Liver (tissue), 8 donors: ENCODE measurements at regions not wholly inside any gene's neighbourhood (a gene's known extent, or its start where the extent isn't known, plus 50 kb on each side); places are given as distances from the start of the nearest gene placed in this dataset.

ENCODE experiments used
- DNase-seq: peaks from one replicate; pipeline ENCODE4 v3.0.0-alpha.2; 2017; ENCODE audit warnings: low spot score
- H3K27ac ChIP-seq, 2 donors: one replicate each; pipeline ENCODE4 v1.7.0; 2013; ENCODE audit warnings: inconsistent platforms in 2 of 2, low read length in 2 of 2, control low read depth in 1 of 2, low read depth in 1 of 2, mild to moderate bottlenecking in 1 of 2
- H3K27me3 ChIP-seq, 4 donors: one replicate each; pipeline versions ENCODE4 v1.6.1 to v1.7.0; 2013; ENCODE audit warnings: low read length in 3 of 4, inconsistent platforms in 1 of 4, mild to moderate bottlenecking in 1 of 4, moderate library complexity in 1 of 4; ENCODE audit not compliant: control insufficient read depth in 4 of 4, insufficient read depth in 4 of 4
- H3K36me3 ChIP-seq, 4 donors: one replicate each; pipeline versions ENCODE4 v1.6.1 to v1.7.0; 2013; ENCODE audit warnings: low read length in 3 of 4, mild to moderate bottlenecking in 3 of 4, low read depth in 1 of 4, moderate library complexity in 1 of 4; ENCODE audit not compliant: control insufficient read depth in 4 of 4, insufficient read depth in 3 of 4
- H3K4me1 ChIP-seq, 4 donors: one replicate each; pipeline versions ENCODE4 v1.6.1 to v1.7.0; 2013; ENCODE audit warnings: low read length in 3 of 4, mild to moderate bottlenecking in 3 of 4, moderate library complexity in 1 of 4; ENCODE audit not compliant: control insufficient read depth in 4 of 4, insufficient read depth in 4 of 4
- H3K4me3 ChIP-seq, 3 donors: one replicate each; pipeline versions ENCODE4 v1.6.1 to v1.7.0; 2013; ENCODE audit warnings: low read length in 3 of 3, control low read depth in 1 of 3, low read depth in 1 of 3, mild to moderate bottlenecking in 1 of 3
- H3K9ac ChIP-seq, 2 donors: one replicate each; pipeline ENCODE4 v1.7.0; 2013; ENCODE audit warnings: low read length in 2 of 2, mild to moderate bottlenecking in 2 of 2, moderate library complexity in 2 of 2, control low read depth in 1 of 2, low read depth in 1 of 2
- H3K9me3 ChIP-seq, 4 donors: one replicate each; pipeline versions ENCODE4 v1.6.1 to v1.7.0; 2013; ENCODE audit warnings: low read length in 3 of 4; ENCODE audit not compliant: control insufficient read depth in 4 of 4
- EGR1 ChIP-seq, 2 donors: IDR thresholded peaks; 2 replicates each; pipeline ENCODE4 v1.6.1; 2016 to 2018; ENCODE audit warnings: antibody characterized with exemption in 2 of 2, low read depth in 2 of 2
- FOXA1 ChIP-seq: IDR thresholded peaks from 2 replicates; pipeline ENCODE4 v1.6.1; 2016; ENCODE audit warnings: antibody characterized with exemption
- HNF4A ChIP-seq, 2 donors: conservative IDR thresholded peaks; 2 replicates each; pipeline ENCODE4 v1.6.1; 2016; ENCODE audit warnings: antibody characterized with exemption in 2 of 2, mild to moderate bottlenecking in 2 of 2
- HNF4G ChIP-seq: IDR thresholded peaks from 2 replicates; pipeline ENCODE4 v1.6.1; 2016; ENCODE audit warnings: antibody characterized with exemption
- JUND ChIP-seq, 2 donors: IDR thresholded peaks; 2 replicates each; pipeline ENCODE4 v1.6.1; 2016; ENCODE audit warnings: antibody characterized with exemption in 2 of 2
- MAX ChIP-seq: IDR thresholded peaks from 2 replicates; pipeline ENCODE4 v1.6.1; 2016; ENCODE audit warnings: antibody characterized with exemption
- NR2F2 ChIP-seq: IDR thresholded peaks from 2 replicates; pipeline ENCODE4 v1.6.1; 2016; ENCODE audit warnings: antibody characterized with exemption
- RAD21 ChIP-seq, 2 donors: IDR thresholded peaks; 2 replicates each; pipeline ENCODE4 v1.6.1; 2016; ENCODE audit warnings: antibody characterized with exemption in 2 of 2, mild to moderate bottlenecking in 2 of 2
- RXRA ChIP-seq, 2 donors: IDR thresholded peaks; 2 replicates each; pipeline ENCODE4 v1.6.1; 2017 to 2018; ENCODE audit warnings: antibody characterized with exemption in 2 of 2, mild to moderate bottlenecking in 1 of 2
- SP1 ChIP-seq: IDR thresholded peaks from 2 replicates; pipeline ENCODE4 v1.6.1; 2018; ENCODE audit warnings: antibody characterized with exemption, mild to moderate bottlenecking
- TAF1 ChIP-seq: conservative IDR thresholded peaks from 2 replicates; pipeline ENCODE4 v1.6.1; 2016; ENCODE audit warnings: antibody characterized with exemption, mild to moderate bottlenecking
- ZBTB33 ChIP-seq: IDR thresholded peaks from 2 replicates; pipeline ENCODE4 v1.6.1; 2016; ENCODE audit warnings: antibody characterized with exemption
- WGBS: extraction: QIAGEN DNeasy Blood & Tissue Kit; methylation state at CpG from one replicate; pipeline ENCODE4 v1.1.7; 2013; 5-methylcytosine and 5-hydroxymethylcytosine counted together
- TF ChIP-seq, protein P1 (sequence below): IDR thresholded peaks from 2 replicates; pipeline ENCODE4 v1.6.1; 2016; ENCODE audit warnings: antibody characterized with exemption, mild to moderate bottlenecking
- TF ChIP-seq, protein P2 (sequence below): IDR thresholded peaks from 2 replicates; pipeline ENCODE4 v1.6.1; 2016; ENCODE audit warnings: antibody characterized with exemption
- TF ChIP-seq, protein P3 (sequence below): fragments of 150-350 bp; IDR thresholded peaks from 2 replicates; pipeline ENCODE4 v1.5.1; 2017; ENCODE audit warnings: improper control_type of control experiment, low read depth, low read length; ENCODE audit not compliant: missing input control
- donor health status: healthy.
- donor health status: healthy.
- donor health status: healthy.
- donor health status: healthy.
- donor health status: healthy.

GRCh38 chr13:70969321-70969720, 861.1 kb upstream of the KLHL1 start (continued):
- TF ChIP-seq, protein P1, sequence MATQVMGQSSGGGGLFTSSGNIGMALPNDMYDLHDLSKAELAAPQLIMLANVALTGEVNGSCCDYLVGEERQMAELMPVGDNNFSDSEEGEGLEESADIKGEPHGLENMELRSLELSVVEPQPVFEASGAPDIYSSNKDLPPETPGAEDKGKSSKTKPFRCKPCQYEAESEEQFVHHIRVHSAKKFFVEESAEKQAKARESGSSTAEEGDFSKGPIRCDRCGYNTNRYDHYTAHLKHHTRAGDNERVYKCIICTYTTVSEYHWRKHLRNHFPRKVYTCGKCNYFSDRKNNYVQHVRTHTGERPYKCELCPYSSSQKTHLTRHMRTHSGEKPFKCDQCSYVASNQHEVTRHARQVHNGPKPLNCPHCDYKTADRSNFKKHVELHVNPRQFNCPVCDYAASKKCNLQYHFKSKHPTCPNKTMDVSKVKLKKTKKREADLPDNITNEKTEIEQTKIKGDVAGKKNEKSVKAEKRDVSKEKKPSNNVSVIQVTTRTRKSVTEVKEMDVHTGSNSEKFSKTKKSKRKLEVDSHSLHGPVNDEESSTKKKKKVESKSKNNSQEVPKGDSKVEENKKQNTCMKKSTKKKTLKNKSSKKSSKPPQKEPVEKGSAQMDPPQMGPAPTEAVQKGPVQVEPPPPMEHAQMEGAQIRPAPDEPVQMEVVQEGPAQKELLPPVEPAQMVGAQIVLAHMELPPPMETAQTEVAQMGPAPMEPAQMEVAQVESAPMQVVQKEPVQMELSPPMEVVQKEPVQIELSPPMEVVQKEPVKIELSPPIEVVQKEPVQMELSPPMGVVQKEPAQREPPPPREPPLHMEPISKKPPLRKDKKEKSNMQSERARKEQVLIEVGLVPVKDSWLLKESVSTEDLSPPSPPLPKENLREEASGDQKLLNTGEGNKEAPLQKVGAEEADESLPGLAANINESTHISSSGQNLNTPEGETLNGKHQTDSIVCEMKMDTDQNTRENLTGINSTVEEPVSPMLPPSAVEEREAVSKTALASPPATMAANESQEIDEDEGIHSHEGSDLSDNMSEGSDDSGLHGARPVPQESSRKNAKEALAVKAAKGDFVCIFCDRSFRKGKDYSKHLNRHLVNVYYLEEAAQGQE: no peak
- no peak for TF ChIP-seq SP1
- TF ChIP-seq NR2F2: no peak

- no peak for DNase-seq
- H3K4me1 ChIP-seq: no peaks in the 10 kb centered on the region
- H3K36me3 ChIP-seq: no peaks in the 10 kb centered on the region
- no peak overlapping the region for H3K4me3 ChIP-seq
- TF ChIP-seq HNF4G (no peak), ZBTB33 (no peak), MAX (no peak), RXRA (IDR thresholded peaks at IDR 0.05) (no peak)
- H3K9ac ChIP-seq: no peak overlapping the region
- no peaks in the 10 kb centered on the region for H3K9me3 ChIP-seq
- 89% methylated on average over 9 of the region's 9 CpGs for WGBS
- no peak overlapping the region for H3K27ac ChIP-seq
- no peaks in the 10 kb centered on the region for H3K27me3 ChIP-seq
Measured at GRCh38 chr13:70967564-70967963, 859.3 kb upstream of the KLHL1 start.

DNA sequence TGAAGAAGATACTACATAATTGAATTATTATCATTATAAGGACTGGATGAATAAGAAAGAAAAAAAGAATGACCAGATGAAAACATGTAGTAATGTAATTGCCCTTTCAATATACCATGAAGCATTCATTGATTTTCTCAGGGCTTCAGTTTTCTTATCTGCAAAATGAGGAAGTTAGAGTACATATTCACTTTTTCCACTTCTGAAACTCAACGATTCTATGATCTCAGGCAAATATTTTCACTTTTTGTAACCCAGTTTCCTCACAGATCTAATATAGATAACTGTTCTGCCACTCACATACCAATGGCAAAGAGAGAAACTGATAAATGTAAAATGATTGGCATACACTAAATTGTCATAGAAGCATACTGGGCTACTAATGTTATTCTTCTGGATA, 856.6 kb upstream of the KLHL1 start:
- no peaks in the 10 kb centered on the region for H3K4me1 ChIP-seq
- no peaks in the 10 kb centered on the region for H3K36me3 ChIP-seq
- no peak for DNase-seq
- no peaks in the 10 kb centered on the region for H3K27me3 ChIP-seq
- no peak overlapping the region for H3K4me3 ChIP-seq
- no peak overlapping the region for H3K27ac ChIP-seq
- H3K9ac ChIP-seq: no peak overlapping the region
- H3K9me3 ChIP-seq: no peaks in the 10 kb centered on the region
- TF ChIP-seq ZBTB33 (no peak), EGR1 (IDR thresholded peaks at IDR 0.05; ENCODE audit: low read depth in 2 of 2) (no peak), JUND (IDR thresholded peaks at IDR 0.05) (no peak), MAX (no peak), RXRA (IDR thresholded peaks at IDR 0.05) (no peak), NR2F2 (no peak), RAD21 (IDR thresholded peaks at IDR 0.05) (no peak), TAF1 (no peak), HNF4A (conservative IDR thresholded peaks at IDR 0.05) (no peak), FOXA1 (no peak), SP1 (no peak), HNF4G (no peak)
- TF ChIP-seq, protein P2, sequence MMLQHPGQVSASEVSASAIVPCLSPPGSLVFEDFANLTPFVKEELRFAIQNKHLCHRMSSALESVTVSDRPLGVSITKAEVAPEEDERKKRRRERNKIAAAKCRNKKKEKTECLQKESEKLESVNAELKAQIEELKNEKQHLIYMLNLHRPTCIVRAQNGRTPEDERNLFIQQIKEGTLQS: no peak
- TF ChIP-seq, protein P1: no peak
- TF ChIP-seq, protein P3, sequence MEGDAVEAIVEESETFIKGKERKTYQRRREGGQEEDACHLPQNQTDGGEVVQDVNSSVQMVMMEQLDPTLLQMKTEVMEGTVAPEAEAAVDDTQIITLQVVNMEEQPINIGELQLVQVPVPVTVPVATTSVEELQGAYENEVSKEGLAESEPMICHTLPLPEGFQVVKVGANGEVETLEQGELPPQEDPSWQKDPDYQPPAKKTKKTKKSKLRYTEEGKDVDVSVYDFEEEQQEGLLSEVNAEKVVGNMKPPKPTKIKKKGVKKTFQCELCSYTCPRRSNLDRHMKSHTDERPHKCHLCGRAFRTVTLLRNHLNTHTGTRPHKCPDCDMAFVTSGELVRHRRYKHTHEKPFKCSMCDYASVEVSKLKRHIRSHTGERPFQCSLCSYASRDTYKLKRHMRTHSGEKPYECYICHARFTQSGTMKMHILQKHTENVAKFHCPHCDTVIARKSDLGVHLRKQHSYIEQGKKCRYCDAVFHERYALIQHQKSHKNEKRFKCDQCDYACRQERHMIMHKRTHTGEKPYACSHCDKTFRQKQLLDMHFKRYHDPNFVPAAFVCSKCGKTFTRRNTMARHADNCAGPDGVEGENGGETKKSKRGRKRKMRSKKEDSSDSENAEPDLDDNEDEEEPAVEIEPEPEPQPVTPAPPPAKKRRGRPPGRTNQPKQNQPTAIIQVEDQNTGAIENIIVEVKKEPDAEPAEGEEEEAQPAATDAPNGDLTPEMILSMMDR: no peak
- whole genome bisulfite sequencing: 8% methylated on average over 1 of the region's 1 CpG
